Esophagus muscularis mucosa (tissue), 3 donors: ENCODE measurements at regions not wholly inside any gene's neighbourhood (a gene's known extent, or its start where the extent isn't known, plus 50 kb on each side); places are given as distances from the start of the nearest gene placed in this dataset.

Experiments
- CTCF ChIP-seq, 3 experiments: fragments of 200-600 bp in 2 of 3; fragments of 450-650 bp in 1 of 3; sonication (generic) in 2 of 3; IDR thresholded peaks; one replicate each; pipeline ENCODE4 v1.5.1; 2017 to 2019; ENCODE audit warnings: antibody characterized with exemption in 3 of 3, mild to moderate bottlenecking in 2 of 3, moderate library complexity in 1 of 3
- POLR2A ChIP-seq: fragments of 450-650 bp; IDR thresholded peaks from one replicate; pipeline ENCODE4 v1.6.1; 2017; ENCODE audit warnings: antibody characterized with exemption, moderate library complexity, mild to moderate bottlenecking, low read depth
- POLR2AphosphoS5 ChIP-seq, 2 donors: sonication (generic); formaldehyde crosslinking; IDR thresholded peaks; one replicate each; pipeline ENCODE4 v1.6.1; 2017; ENCODE audit warnings: antibody characterized with exemption in 2 of 2

DNA sequence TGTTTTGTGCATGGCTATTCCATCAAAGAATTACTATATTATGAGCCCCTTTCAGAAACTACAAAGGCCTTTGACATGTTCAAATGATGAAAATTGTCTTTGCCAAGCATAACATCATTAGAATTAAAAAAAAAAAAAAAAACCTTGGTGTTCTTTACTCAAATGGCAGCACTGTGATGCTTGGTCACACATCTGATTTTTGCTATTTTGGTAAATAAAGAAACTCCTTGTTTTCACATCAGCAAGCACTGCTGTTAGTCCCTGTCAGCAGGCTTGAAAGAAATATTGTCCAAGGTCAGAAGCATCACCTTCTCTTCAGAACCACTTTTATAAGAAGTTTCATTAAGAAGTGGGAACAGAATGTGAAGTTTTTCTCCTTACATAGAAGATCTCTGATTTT lies 537.3 kb downstream of the MFSD1 start:
- no peak for TF ChIP-seq POLR2AphosphoS5 (IDR thresholded peaks at IDR 0.05)
- no peak for TF ChIP-seq POLR2A
- no peak for TF ChIP-seq CTCF (IDR thresholded peaks at IDR 0.05)
